HG02943 (cell line): ENCODE measurements at regions not wholly inside any gene's neighbourhood (a gene's known extent, or its start where the extent isn't known, plus 50 kb on each side); places are given as distances from the start of the nearest gene placed in this dataset.

Experiments used
- ATAC-seq: cut with Tn5 transposase; IDR thresholded peaks from one replicate; pipeline ENCODE4 v1.9.1; 2021; ENCODE audit warnings: mild to moderate bottlenecking, low read depth, moderate library complexity; ENCODE audit not compliant: unreplicated experiment

DNA sequence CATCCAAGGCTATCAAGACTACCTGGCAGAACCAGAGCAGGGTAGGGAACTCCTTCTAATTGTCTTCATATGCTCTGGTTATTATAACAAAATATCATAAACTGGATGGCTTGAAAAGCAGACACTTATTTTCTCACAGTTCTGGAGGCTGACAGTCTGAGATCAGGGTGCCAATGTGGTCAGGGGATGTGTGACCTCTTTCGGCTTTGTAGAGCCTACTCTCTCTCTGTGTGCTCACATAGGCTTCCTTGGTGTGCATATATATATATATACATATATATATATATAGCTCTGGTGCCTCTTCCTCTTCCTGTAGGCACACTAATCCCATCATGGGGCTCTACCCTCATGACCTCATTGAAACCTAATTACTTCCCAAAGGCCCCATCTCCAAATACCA, 101.6 kb downstream of the ARL6IP6 start:
- ATAC-seq = no peak

DNA sequence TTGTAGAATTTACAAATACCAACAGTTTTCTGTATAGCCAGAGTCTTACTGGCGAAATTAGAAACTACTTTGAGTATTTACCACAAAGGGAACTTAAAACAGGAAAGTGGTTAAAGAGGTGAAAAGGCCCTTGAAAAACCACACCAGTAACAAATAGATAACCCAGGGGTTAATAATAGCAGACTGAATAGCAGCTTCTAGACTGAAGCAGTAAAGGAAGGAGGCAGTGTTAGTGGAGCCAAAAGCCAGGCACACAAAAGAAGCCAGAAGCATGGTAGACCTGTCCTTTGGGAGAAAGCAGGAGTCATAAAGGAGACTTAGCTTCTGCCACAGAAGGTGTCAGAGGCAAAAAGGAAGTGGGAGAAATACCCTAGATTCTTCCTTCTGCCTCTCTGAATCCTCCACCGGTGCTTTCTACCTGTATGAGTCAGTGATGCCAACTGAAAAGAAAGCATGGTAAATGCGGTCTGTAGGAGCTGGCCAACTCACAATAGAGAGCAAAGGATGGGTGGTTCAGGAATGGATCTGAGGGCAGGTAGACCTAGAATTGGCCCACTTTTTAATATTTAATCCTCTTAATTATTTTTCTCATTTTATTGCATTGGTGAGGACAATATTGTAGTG, 97.3 kb downstream of the ARL6IP6 start:
- ATAC-seq = no peak

DNA sequence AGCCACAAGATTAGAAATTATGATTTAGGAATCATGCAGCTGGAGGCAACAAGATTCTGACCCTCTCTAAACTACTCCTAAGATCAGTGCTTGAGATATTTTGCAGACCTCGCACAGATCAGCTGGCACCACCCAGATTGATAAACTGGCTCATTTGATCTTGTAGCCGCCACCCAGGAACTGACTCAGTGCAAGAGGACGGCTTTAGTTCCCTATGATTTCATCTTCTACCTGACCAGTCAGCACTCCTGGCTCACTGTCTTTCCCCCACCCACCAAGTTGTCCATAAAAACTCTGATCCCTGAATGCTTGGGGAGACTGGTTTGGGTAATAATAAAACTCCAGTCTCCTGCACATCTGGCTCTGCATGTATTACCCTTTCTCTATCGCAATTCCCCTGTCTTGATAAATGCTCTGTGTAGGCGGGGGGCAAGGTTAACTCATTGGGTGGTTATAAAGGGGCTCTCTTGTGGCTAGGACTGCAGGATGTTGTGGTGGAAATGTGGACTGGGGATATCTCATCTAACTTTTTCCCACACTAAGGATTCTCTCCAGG, 96.1 kb downstream of the ARL6IP6 start:
- ATAC-seq = no peak

DNA sequence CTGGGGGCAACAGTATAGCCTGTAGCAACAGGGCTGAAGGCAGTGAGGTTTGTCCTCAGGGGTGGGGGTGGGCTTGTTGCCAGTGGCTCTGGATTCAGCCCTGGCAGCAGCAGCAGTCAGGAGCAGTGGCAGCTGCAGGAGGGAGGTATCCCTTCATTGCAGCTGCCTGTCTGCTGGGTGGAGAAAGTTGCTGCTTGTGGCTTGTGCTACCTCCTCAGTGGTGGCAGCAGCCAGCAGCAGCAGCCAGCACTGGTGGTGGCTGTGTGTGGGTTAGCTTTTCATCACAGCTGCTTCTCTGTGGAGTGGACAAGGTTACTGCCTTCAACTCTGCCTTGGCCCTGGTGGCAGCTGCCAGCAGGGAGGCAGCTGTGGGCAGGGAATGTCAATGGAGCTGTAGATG, 94.9 kb downstream of the ARL6IP6 start:
- ATAC-seq = no peak
